H9 (cell line): ENCODE measurements at regions not wholly inside any gene's neighbourhood (a gene's known extent, or its start where the extent isn't known, plus 50 kb on each side); places are given as distances from the start of the nearest gene placed in this dataset.

Experiments used
- DNase-seq: peaks from one replicate; pipeline ENCODE4 v3.0.0-alpha.2; 2017
- H2AFZ ChIP-seq: one replicate; pipeline ENCODE4 v1.6.1; 2013; ENCODE audit warnings: mild to moderate bottlenecking, low read length, control low read depth, moderate library complexity
- H2AK5ac ChIP-seq: 2 replicates; pipeline ENCODE4 v1.6.1; 2013; ENCODE audit warnings: low read length, control low read depth, mixed read lengths; ENCODE audit not compliant: insufficient read length
- H2BK120ac ChIP-seq: one replicate; pipeline ENCODE4 v1.6.1; 2013; ENCODE audit warnings: low read depth, mild to moderate bottlenecking, low read length, control low read depth, inconsistent platforms; ENCODE audit not compliant: poor library complexity, severe bottlenecking
- H2BK12ac ChIP-seq: 2 replicates; pipeline ENCODE4 v1.6.1; 2013; ENCODE audit warnings: low read length, control low read depth, mixed read lengths, low read depth; ENCODE audit not compliant: insufficient read length
- H2BK15ac ChIP-seq: 2 replicates; pipeline ENCODE4 v1.6.1; 2013; ENCODE audit warnings: low read depth, low read length, control low read depth
- H2BK20ac ChIP-seq: one replicate; pipeline ENCODE4 v1.6.1; 2013; ENCODE audit warnings: low read depth, mild to moderate bottlenecking, low read length, control low read depth, inconsistent platforms; ENCODE audit not compliant: poor library complexity, severe bottlenecking
- H2BK5ac ChIP-seq: 2 replicates; pipeline ENCODE4 v1.6.1; 2013; ENCODE audit warnings: low read length, control low read depth, mixed read lengths; ENCODE audit not compliant: insufficient read length
- H3K14ac ChIP-seq: 2 replicates; pipeline ENCODE4 v1.6.1; 2013; ENCODE audit warnings: low read length, control low read depth; ENCODE audit not compliant: insufficient read depth
- H3K18ac ChIP-seq: 2 replicates; pipeline ENCODE4 v1.6.1; 2013; ENCODE audit warnings: low read depth, mild to moderate bottlenecking, mixed read lengths, low read length, control low read depth; ENCODE audit not compliant: insufficient read length
- H3K23ac ChIP-seq: 2 replicates; pipeline ENCODE4 v1.6.1; 2013; ENCODE audit warnings: low read length, control low read depth, mixed read lengths, low read depth; ENCODE audit not compliant: insufficient read length
- H3K23me2 ChIP-seq: 2 replicates; pipeline ENCODE4 v1.6.1; 2013; ENCODE audit warnings: low read depth, mild to moderate bottlenecking, mixed read lengths, low read length, control low read depth; ENCODE audit not compliant: insufficient read length, poor library complexity, severe bottlenecking
- H3K27ac ChIP-seq: 2 replicates; pipeline ENCODE4 v1.5.1; 2013; ENCODE audit warnings: low read length, control low read depth, mixed read lengths, low read depth; ENCODE audit not compliant: insufficient read length
- H3K27me3 ChIP-seq: 2 replicates; pipeline ENCODE4 v1.6.1; 2013; ENCODE audit warnings: low read length, control low read depth, inconsistent platforms; ENCODE audit not compliant: insufficient read depth
- H3K4ac ChIP-seq: 2 replicates; pipeline ENCODE4 v1.6.1; 2013; ENCODE audit warnings: low read depth, mild to moderate bottlenecking, control low read depth, inconsistent platforms, low read length, moderate library complexity
- H3K4me1 ChIP-seq: 2 replicates; pipeline ENCODE4 v1.6.1; 2013; ENCODE audit warnings: low read length, control low read depth, inconsistent platforms; ENCODE audit not compliant: insufficient read depth
- H3K4me2 ChIP-seq: 2 replicates; pipeline ENCODE4 v1.6.1; 2013; ENCODE audit warnings: low read length, control low read depth, mixed read lengths; ENCODE audit not compliant: insufficient read length, insufficient read depth
- H3K56ac ChIP-seq: 2 replicates; pipeline ENCODE4 v1.6.1; 2013; ENCODE audit warnings: low read depth, mild to moderate bottlenecking, mixed read lengths, low read length, control low read depth; ENCODE audit not compliant: insufficient read length
- H3K79me1 ChIP-seq: 2 replicates; pipeline ENCODE4 v1.6.1; 2013; ENCODE audit warnings: low read depth, mild to moderate bottlenecking, moderate library complexity, low read length, control low read depth, inconsistent platforms; ENCODE audit not compliant: insufficient read depth, poor library complexity, severe bottlenecking
- H3K79me2 ChIP-seq: 2 replicates; pipeline ENCODE4 v1.6.1; 2013; ENCODE audit warnings: low read length, control low read depth, inconsistent platforms; ENCODE audit not compliant: insufficient read depth
- H3K9ac ChIP-seq: 2 replicates; pipeline ENCODE4 v1.6.1; 2013; ENCODE audit warnings: low read length, control low read depth, mixed read lengths; ENCODE audit not compliant: insufficient read length; ENCODE audit errors: extremely low read depth
- H3K9me3 ChIP-seq: one replicate; pipeline ENCODE4 v1.6.1; 2013; ENCODE audit warnings: low read depth, low read length, inconsistent platforms; ENCODE audit not compliant: control insufficient read depth
- H3T11ph ChIP-seq: one replicate; pipeline ENCODE4 v1.6.1; 2013; ENCODE audit warnings: mild to moderate bottlenecking, low read length, control low read depth, inconsistent platforms
- H4K20me1 ChIP-seq: one replicate; pipeline ENCODE4 v1.6.1; 2013; ENCODE audit not compliant: control insufficient read depth, insufficient read length, insufficient read depth
- H4K5ac ChIP-seq: 2 replicates; pipeline ENCODE4 v1.6.1; 2013; ENCODE audit warnings: low read depth, mild to moderate bottlenecking, mixed read lengths, low read length, control low read depth; ENCODE audit not compliant: insufficient read length
- H4K8ac ChIP-seq: replicated peaks from 2 replicates; pipeline ENCODE4 v1.6.1; 2013; ENCODE audit warnings: low read length, control low read depth, mixed read lengths, low read depth; ENCODE audit not compliant: insufficient read length
- H4K91ac ChIP-seq: 2 replicates; pipeline ENCODE4 v1.6.1; 2013; ENCODE audit warnings: low read depth, mild to moderate bottlenecking, moderate library complexity, mixed read lengths, low read length, control low read depth; ENCODE audit not compliant: insufficient read length
- H3K27ac Mint-ChIP-seq, 3 experiments: 2 replicates in 2 of 3; 3 replicates in 1 of 3; pipeline ENCODE4 v1.8.0; 2020 to 2021; ENCODE audit warnings: mixed read lengths in 3 of 3, mild to moderate bottlenecking in 1 of 3, moderate library complexity in 1 of 3
- H3K27me3 Mint-ChIP-seq: 2 replicates; pipeline ENCODE4 v1.8.0; 2021; ENCODE audit warnings: low read depth, mild to moderate bottlenecking, moderate library complexity, mixed read lengths
- H3K36me3 Mint-ChIP-seq, 3 experiments: 2 replicates in 2 of 3; 3 replicates in 1 of 3; pipeline ENCODE4 v1.8.0; 2020 to 2021; ENCODE audit warnings: low read depth in 3 of 3, mixed read lengths in 3 of 3; ENCODE audit not compliant: insufficient read depth in 1 of 3
- H3K4me1 Mint-ChIP-seq, 2 experiments: 2 replicates each; pipeline ENCODE4 v1.8.0; 2020; ENCODE audit warnings: mixed read lengths in 2 of 2
- H3K4me3 Mint-ChIP-seq, 2 experiments: 2 replicates in 1 of 2; 3 replicates in 1 of 2; pipeline ENCODE4 v1.8.0; 2020 to 2021; ENCODE audit warnings: mild to moderate bottlenecking in 2 of 2, mixed read lengths in 2 of 2, moderate library complexity in 1 of 2
- H3K9me3 Mint-ChIP-seq, 2 experiments: 2 replicates in 1 of 2; 3 replicates in 1 of 2; pipeline ENCODE4 v1.8.0; 2020; ENCODE audit warnings: mild to moderate bottlenecking in 2 of 2, mixed read lengths in 2 of 2, moderate library complexity in 1 of 2
- WGBS: extraction: QIAGEN DNeasy Blood & Tissue Kit; methylation state at CpG from one replicate; pipeline ENCODE4 v1.1.7; 2013; ENCODE audit warnings: missing lambda C conversion rate, low lambda C conversion rate, mixed read lengths; ENCODE audit not compliant: insufficient read length; ENCODE audit errors: extremely low coverage; 5-methylcytosine and 5-hydroxymethylcytosine counted together
- TF ChIP-seq, protein P1 (sequence below): fragments of 200-600 bp; sonication (generic); conservative IDR thresholded peaks from 3 replicates; pipeline ENCODE4 v1.8.0; 2021; ENCODE audit warnings: antibody characterized with exemption, mild to moderate bottlenecking

DNA sequence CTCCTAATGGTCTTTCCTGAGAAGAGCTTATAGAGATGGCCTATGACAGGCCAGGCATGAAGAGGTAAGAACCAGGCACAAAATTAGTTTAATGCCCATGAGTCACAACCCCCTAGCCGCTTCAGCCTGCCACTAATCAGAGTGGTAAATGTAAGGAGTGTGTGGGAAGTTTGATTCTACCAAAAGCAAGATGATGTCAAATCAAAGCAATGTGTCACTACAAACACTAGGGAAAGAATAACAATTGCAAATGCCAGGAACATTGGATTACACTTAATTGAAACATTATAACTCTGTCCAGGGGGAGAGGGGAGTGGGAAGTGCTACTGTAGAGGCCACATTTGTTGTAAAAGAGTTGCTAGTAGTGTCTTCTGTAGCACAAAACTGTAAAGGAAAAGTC lies 596.6 kb upstream of the AGTR1 start:
- Histone ChIP-seq H3K4me2 (no peak overlapping the region), H3K27me3 (no peaks in the 10 kb centered on the region), H2BK20ac (no peak overlapping the region), H3K9ac (no peak overlapping the region), H4K8ac (no peak overlapping the region), H3T11ph (no peak overlapping the region), H2BK15ac (no peak overlapping the region), H3K79me1 (no peaks in the 10 kb centered on the region), H2AK5ac (no peak overlapping the region), H3K4ac (no peak overlapping the region), H3K4me1 (no peaks in the 10 kb centered on the region; the same call in 1 of the 2 replicates), H4K91ac (no peak overlapping the region), H4K20me1 (no peaks in the 10 kb centered on the region), H3K27ac (no peak overlapping the region), H3K79me2 (no peaks in the 10 kb centered on the region), H3K18ac (no peak overlapping the region), H2AFZ (no peak overlapping the region), H3K23me2 (no peaks in the 10 kb centered on the region), H3K9me3 (no peaks in the 10 kb centered on the region), H3K23ac (no peak overlapping the region), H2BK5ac (no peak overlapping the region), H4K5ac (no peak overlapping the region), H3K56ac (no peak overlapping the region), H2BK120ac (no peak overlapping the region), H3K14ac (no peak overlapping the region), H2BK12ac (no peak overlapping the region)
- H3K4me3 Mint-ChIP-seq, result no peak overlapping the region
- H3K27me3 Mint-ChIP-seq, result no peaks in the 10 kb centered on the region
- peaks cover 0 to 1% of the 10 kb centered on the region in 2 experiments; a peak in 1 of 5 replicates for H3K9me3 Mint-ChIP-seq
- no peaks in the 10 kb centered on the region for H3K36me3 Mint-ChIP-seq
- no peak for DNase-seq
- TF ChIP-seq, protein P1, sequence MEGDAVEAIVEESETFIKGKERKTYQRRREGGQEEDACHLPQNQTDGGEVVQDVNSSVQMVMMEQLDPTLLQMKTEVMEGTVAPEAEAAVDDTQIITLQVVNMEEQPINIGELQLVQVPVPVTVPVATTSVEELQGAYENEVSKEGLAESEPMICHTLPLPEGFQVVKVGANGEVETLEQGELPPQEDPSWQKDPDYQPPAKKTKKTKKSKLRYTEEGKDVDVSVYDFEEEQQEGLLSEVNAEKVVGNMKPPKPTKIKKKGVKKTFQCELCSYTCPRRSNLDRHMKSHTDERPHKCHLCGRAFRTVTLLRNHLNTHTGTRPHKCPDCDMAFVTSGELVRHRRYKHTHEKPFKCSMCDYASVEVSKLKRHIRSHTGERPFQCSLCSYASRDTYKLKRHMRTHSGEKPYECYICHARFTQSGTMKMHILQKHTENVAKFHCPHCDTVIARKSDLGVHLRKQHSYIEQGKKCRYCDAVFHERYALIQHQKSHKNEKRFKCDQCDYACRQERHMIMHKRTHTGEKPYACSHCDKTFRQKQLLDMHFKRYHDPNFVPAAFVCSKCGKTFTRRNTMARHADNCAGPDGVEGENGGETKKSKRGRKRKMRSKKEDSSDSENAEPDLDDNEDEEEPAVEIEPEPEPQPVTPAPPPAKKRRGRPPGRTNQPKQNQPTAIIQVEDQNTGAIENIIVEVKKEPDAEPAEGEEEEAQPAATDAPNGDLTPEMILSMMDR, result no peak
- H3K27ac Mint-ChIP-seq, result no peak overlapping the region
- WGBS, result no CpG with 5 or more reads among the region's 1 CpG
- H3K4me1 Mint-ChIP-seq, result peaks cover 3% of the 10 kb centered on the region in 2 experiments
